H9 (cell line): ENCODE measurements at regions not wholly inside any gene's neighbourhood (a gene's known extent, or its start where the extent isn't known, plus 50 kb on each side); places are given as distances from the start of the nearest gene placed in this dataset.

Experiments used
- DNase-seq: peaks from one replicate; pipeline ENCODE4 v3.0.0-alpha.2; 2017
- H2AFZ ChIP-seq: one replicate; pipeline ENCODE4 v1.6.1; 2013; ENCODE audit warnings: mild to moderate bottlenecking, low read length, control low read depth, moderate library complexity
- H2AK5ac ChIP-seq: 2 replicates; pipeline ENCODE4 v1.6.1; 2013; ENCODE audit warnings: low read length, control low read depth, mixed read lengths; ENCODE audit not compliant: insufficient read length
- H2BK120ac ChIP-seq: one replicate; pipeline ENCODE4 v1.6.1; 2013; ENCODE audit warnings: low read depth, mild to moderate bottlenecking, low read length, control low read depth, inconsistent platforms; ENCODE audit not compliant: poor library complexity, severe bottlenecking
- H2BK12ac ChIP-seq: 2 replicates; pipeline ENCODE4 v1.6.1; 2013; ENCODE audit warnings: low read length, control low read depth, mixed read lengths, low read depth; ENCODE audit not compliant: insufficient read length
- H2BK15ac ChIP-seq: 2 replicates; pipeline ENCODE4 v1.6.1; 2013; ENCODE audit warnings: low read depth, low read length, control low read depth
- H2BK20ac ChIP-seq: one replicate; pipeline ENCODE4 v1.6.1; 2013; ENCODE audit warnings: low read depth, mild to moderate bottlenecking, low read length, control low read depth, inconsistent platforms; ENCODE audit not compliant: poor library complexity, severe bottlenecking
- H2BK5ac ChIP-seq: 2 replicates; pipeline ENCODE4 v1.6.1; 2013; ENCODE audit warnings: low read length, control low read depth, mixed read lengths; ENCODE audit not compliant: insufficient read length
- H3K14ac ChIP-seq: 2 replicates; pipeline ENCODE4 v1.6.1; 2013; ENCODE audit warnings: low read length, control low read depth; ENCODE audit not compliant: insufficient read depth
- H3K18ac ChIP-seq: 2 replicates; pipeline ENCODE4 v1.6.1; 2013; ENCODE audit warnings: low read depth, mild to moderate bottlenecking, mixed read lengths, low read length, control low read depth; ENCODE audit not compliant: insufficient read length
- H3K23ac ChIP-seq: 2 replicates; pipeline ENCODE4 v1.6.1; 2013; ENCODE audit warnings: low read length, control low read depth, mixed read lengths, low read depth; ENCODE audit not compliant: insufficient read length
- H3K23me2 ChIP-seq: 2 replicates; pipeline ENCODE4 v1.6.1; 2013; ENCODE audit warnings: low read depth, mild to moderate bottlenecking, mixed read lengths, low read length, control low read depth; ENCODE audit not compliant: insufficient read length, poor library complexity, severe bottlenecking
- H3K27ac ChIP-seq: 2 replicates; pipeline ENCODE4 v1.5.1; 2013; ENCODE audit warnings: low read length, control low read depth, mixed read lengths, low read depth; ENCODE audit not compliant: insufficient read length
- H3K27me3 ChIP-seq: 2 replicates; pipeline ENCODE4 v1.6.1; 2013; ENCODE audit warnings: low read length, control low read depth, inconsistent platforms; ENCODE audit not compliant: insufficient read depth
- H3K4ac ChIP-seq: 2 replicates; pipeline ENCODE4 v1.6.1; 2013; ENCODE audit warnings: low read depth, mild to moderate bottlenecking, control low read depth, inconsistent platforms, low read length, moderate library complexity
- H3K4me1 ChIP-seq: 2 replicates; pipeline ENCODE4 v1.6.1; 2013; ENCODE audit warnings: low read length, control low read depth, inconsistent platforms; ENCODE audit not compliant: insufficient read depth
- H3K4me2 ChIP-seq: 2 replicates; pipeline ENCODE4 v1.6.1; 2013; ENCODE audit warnings: low read length, control low read depth, mixed read lengths; ENCODE audit not compliant: insufficient read length, insufficient read depth
- H3K56ac ChIP-seq: 2 replicates; pipeline ENCODE4 v1.6.1; 2013; ENCODE audit warnings: low read depth, mild to moderate bottlenecking, mixed read lengths, low read length, control low read depth; ENCODE audit not compliant: insufficient read length
- H3K79me1 ChIP-seq: 2 replicates; pipeline ENCODE4 v1.6.1; 2013; ENCODE audit warnings: low read depth, mild to moderate bottlenecking, moderate library complexity, low read length, control low read depth, inconsistent platforms; ENCODE audit not compliant: insufficient read depth, poor library complexity, severe bottlenecking
- H3K79me2 ChIP-seq: 2 replicates; pipeline ENCODE4 v1.6.1; 2013; ENCODE audit warnings: low read length, control low read depth, inconsistent platforms; ENCODE audit not compliant: insufficient read depth
- H3K9ac ChIP-seq: 2 replicates; pipeline ENCODE4 v1.6.1; 2013; ENCODE audit warnings: low read length, control low read depth, mixed read lengths; ENCODE audit not compliant: insufficient read length; ENCODE audit errors: extremely low read depth
- H3K9me3 ChIP-seq: one replicate; pipeline ENCODE4 v1.6.1; 2013; ENCODE audit warnings: low read depth, low read length, inconsistent platforms; ENCODE audit not compliant: control insufficient read depth
- H3T11ph ChIP-seq: one replicate; pipeline ENCODE4 v1.6.1; 2013; ENCODE audit warnings: mild to moderate bottlenecking, low read length, control low read depth, inconsistent platforms
- H4K20me1 ChIP-seq: one replicate; pipeline ENCODE4 v1.6.1; 2013; ENCODE audit not compliant: control insufficient read depth, insufficient read length, insufficient read depth
- H4K5ac ChIP-seq: 2 replicates; pipeline ENCODE4 v1.6.1; 2013; ENCODE audit warnings: low read depth, mild to moderate bottlenecking, mixed read lengths, low read length, control low read depth; ENCODE audit not compliant: insufficient read length
- H4K8ac ChIP-seq: replicated peaks from 2 replicates; pipeline ENCODE4 v1.6.1; 2013; ENCODE audit warnings: low read length, control low read depth, mixed read lengths, low read depth; ENCODE audit not compliant: insufficient read length
- H4K91ac ChIP-seq: 2 replicates; pipeline ENCODE4 v1.6.1; 2013; ENCODE audit warnings: low read depth, mild to moderate bottlenecking, moderate library complexity, mixed read lengths, low read length, control low read depth; ENCODE audit not compliant: insufficient read length
- H3K27ac Mint-ChIP-seq, 3 experiments: 2 replicates in 2 of 3; 3 replicates in 1 of 3; pipeline ENCODE4 v1.8.0; 2020 to 2021; ENCODE audit warnings: mixed read lengths in 3 of 3, mild to moderate bottlenecking in 1 of 3, moderate library complexity in 1 of 3
- H3K27me3 Mint-ChIP-seq: 2 replicates; pipeline ENCODE4 v1.8.0; 2021; ENCODE audit warnings: low read depth, mild to moderate bottlenecking, moderate library complexity, mixed read lengths
- H3K36me3 Mint-ChIP-seq, 3 experiments: 2 replicates in 2 of 3; 3 replicates in 1 of 3; pipeline ENCODE4 v1.8.0; 2020 to 2021; ENCODE audit warnings: low read depth in 3 of 3, mixed read lengths in 3 of 3; ENCODE audit not compliant: insufficient read depth in 1 of 3
- H3K4me1 Mint-ChIP-seq, 2 experiments: 2 replicates each; pipeline ENCODE4 v1.8.0; 2020; ENCODE audit warnings: mixed read lengths in 2 of 2
- H3K4me3 Mint-ChIP-seq, 2 experiments: 2 replicates in 1 of 2; 3 replicates in 1 of 2; pipeline ENCODE4 v1.8.0; 2020 to 2021; ENCODE audit warnings: mild to moderate bottlenecking in 2 of 2, mixed read lengths in 2 of 2, moderate library complexity in 1 of 2
- H3K9me3 Mint-ChIP-seq, 2 experiments: 2 replicates in 1 of 2; 3 replicates in 1 of 2; pipeline ENCODE4 v1.8.0; 2020; ENCODE audit warnings: mild to moderate bottlenecking in 2 of 2, mixed read lengths in 2 of 2, moderate library complexity in 1 of 2
- TF ChIP-seq, protein P1 (sequence below): fragments of 200-600 bp; sonication (generic); conservative IDR thresholded peaks from 3 replicates; pipeline ENCODE4 v1.8.0; 2021; ENCODE audit warnings: antibody characterized with exemption, mild to moderate bottlenecking

DNA sequence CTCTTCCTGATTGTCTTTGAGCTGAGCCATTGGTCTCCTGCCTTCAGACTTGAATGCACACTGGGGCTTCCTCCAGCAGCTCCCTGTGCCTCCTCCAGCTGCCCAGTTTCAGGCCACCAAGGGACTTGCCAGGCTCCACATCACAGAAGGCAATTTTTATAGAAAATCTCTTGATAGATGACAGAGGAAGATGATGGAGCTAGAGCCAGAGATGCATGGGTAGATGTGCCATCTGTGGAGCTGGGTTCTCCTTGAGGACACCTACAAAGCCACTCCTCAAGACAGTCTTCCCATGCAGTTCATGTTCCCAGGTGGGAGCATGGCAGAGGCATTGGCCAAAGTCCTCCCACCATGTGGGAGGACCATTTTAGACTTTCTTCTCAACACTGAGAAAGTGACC is 239.6 kb upstream of the IRX1 start:
- Histone ChIP-seq H4K91ac (no peak overlapping the region), H3K14ac (no peak overlapping the region), H3K23me2 (no peaks in the 10 kb centered on the region), H2AFZ (no peak overlapping the region), H2BK15ac (no peak overlapping the region), H3K4ac (no peak overlapping the region), H3K27me3 (no peaks in the 10 kb centered on the region), H3K56ac (no peak overlapping the region), H2BK120ac (no peak overlapping the region), H3K9ac (no peak overlapping the region), H3K79me1 (no peaks in the 10 kb centered on the region), H3K18ac (no peak overlapping the region), H3T11ph (no peak overlapping the region), H4K20me1 (no peaks in the 10 kb centered on the region), H2BK12ac (no peak overlapping the region), H3K23ac (no peak overlapping the region), H3K27ac (no peak overlapping the region), H3K4me1 (no peaks in the 10 kb centered on the region; the same call in 1 of the 2 replicates), H2BK5ac (no peak overlapping the region), H2BK20ac (no peak overlapping the region), H2AK5ac (no peak overlapping the region), H3K9me3 (no peaks in the 10 kb centered on the region), H3K4me2 (no peak overlapping the region), H3K79me2 (no peaks in the 10 kb centered on the region), H4K5ac (no peak overlapping the region), H4K8ac (no peak overlapping the region)
- Mint-ChIP-seq H3K27me3 (peaks cover 7% of the 10 kb centered on the region), H3K4me1 (no peaks in the 10 kb centered on the region; a peak in 1 of 4 replicates), H3K27ac (no peak overlapping the region), H3K4me3 (no peak overlapping the region), H3K9me3 (peaks cover 5 to 7% of the 10 kb centered on the region in 2 experiments; a peak in 3 of 5 replicates), H3K36me3 (peaks cover 0 to 2% (median 0%) of the 10 kb centered on the region in 3 experiments; a peak in 1 of 7 replicates)
- no peak for DNase-seq
- TF ChIP-seq, protein P1, sequence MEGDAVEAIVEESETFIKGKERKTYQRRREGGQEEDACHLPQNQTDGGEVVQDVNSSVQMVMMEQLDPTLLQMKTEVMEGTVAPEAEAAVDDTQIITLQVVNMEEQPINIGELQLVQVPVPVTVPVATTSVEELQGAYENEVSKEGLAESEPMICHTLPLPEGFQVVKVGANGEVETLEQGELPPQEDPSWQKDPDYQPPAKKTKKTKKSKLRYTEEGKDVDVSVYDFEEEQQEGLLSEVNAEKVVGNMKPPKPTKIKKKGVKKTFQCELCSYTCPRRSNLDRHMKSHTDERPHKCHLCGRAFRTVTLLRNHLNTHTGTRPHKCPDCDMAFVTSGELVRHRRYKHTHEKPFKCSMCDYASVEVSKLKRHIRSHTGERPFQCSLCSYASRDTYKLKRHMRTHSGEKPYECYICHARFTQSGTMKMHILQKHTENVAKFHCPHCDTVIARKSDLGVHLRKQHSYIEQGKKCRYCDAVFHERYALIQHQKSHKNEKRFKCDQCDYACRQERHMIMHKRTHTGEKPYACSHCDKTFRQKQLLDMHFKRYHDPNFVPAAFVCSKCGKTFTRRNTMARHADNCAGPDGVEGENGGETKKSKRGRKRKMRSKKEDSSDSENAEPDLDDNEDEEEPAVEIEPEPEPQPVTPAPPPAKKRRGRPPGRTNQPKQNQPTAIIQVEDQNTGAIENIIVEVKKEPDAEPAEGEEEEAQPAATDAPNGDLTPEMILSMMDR, result no peak
